Activated T-cell treated with anti-CD3 and anti-CD28 coated beads, Interleukin-2, amount 50 U/mL, for 48 hours (primary cell): ENCODE measurements at regions not wholly inside any gene's neighbourhood (a gene's known extent, or its start where the extent isn't known, plus 50 kb on each side); places are given as distances from the start of the nearest gene placed in this dataset.

Source experiments
- DNase-seq, 2 experiments: peaks; one replicate each; pipeline ENCODE4 v3.0.0-alpha.2; 2020

GRCh38 chr5:164651546-164652275, 1146.3 kb downstream of the MAT2B start:
- DNase-seq = no peak

- no peak for DNase-seq
Measured at GRCh38 chr5:164652276-164652660, 1146.8 kb downstream of the MAT2B start.

- no peak for DNase-seq
Measured at GRCh38 chr5:164663198-164663989, 1158.0 kb downstream of the MAT2B start.

GRCh38 chr5:164671640-164672039, 1166.2 kb downstream of the MAT2B start:
- DNase-seq = no peak

GRCh38 chr5:164672205-164672604, 1166.8 kb downstream of the MAT2B start:
- DNase-seq = no peak

GRCh38 chr5:164672931-164673694, 1167.7 kb downstream of the MAT2B start:
- DNase-seq = no peak

GRCh38 chr5:164679461-164679860, 1174.0 kb downstream of the MAT2B start:
- DNase-seq = no peak

GRCh38 chr5:164680216-164680615, 1174.8 kb downstream of the MAT2B start:
- DNase-seq = no peak

GRCh38 chr5:164680812-164681520, 1175.5 kb downstream of the MAT2B start:
- no peak for DNase-seq

GRCh38 chr5:164687391-164687790, 1182.0 kb downstream of the MAT2B start:
- no peak for DNase-seq

GRCh38 chr5:164688437-164688836, 1183.0 kb downstream of the MAT2B start:
- DNase-seq = no peak

GRCh38 chr5:164708831-164709230, 1203.4 kb downstream of the MAT2B start:
- no peak for DNase-seq

GRCh38 chr5:164713682-164714081, 1208.3 kb downstream of the MAT2B start:
- DNase-seq = no peak

- DNase-seq = no peak
Measured at GRCh38 chr5:164721116-164721515, 1215.7 kb downstream of the MAT2B start.

- no peak for DNase-seq
Measured at GRCh38 chr5:164721656-164722055, 1216.2 kb downstream of the MAT2B start.

- DNase-seq = no peak
Measured at GRCh38 chr5:164722702-164723101, 1217.3 kb downstream of the MAT2B start.

GRCh38 chr5:164727012-164727411, 1221.6 kb downstream of the MAT2B start:
- DNase-seq = no peak

GRCh38 chr5:164728733-164729132, 1223.3 kb downstream of the MAT2B start:
- no peak for DNase-seq

- DNase-seq = no peak
Measured at GRCh38 chr5:164735334-164735733, 1229.9 kb downstream of the MAT2B start.

- no peak for DNase-seq
Measured at GRCh38 chr5:164741376-164741775, 1236.0 kb downstream of the MAT2B start.

- DNase-seq = no peak
Measured at GRCh38 chr5:164742025-164742424, 1236.6 kb downstream of the MAT2B start.

- no peak for DNase-seq
Measured at GRCh38 chr5:164746723-164747122, 1241.3 kb downstream of the MAT2B start.

GRCh38 chr5:164747371-164747770, 1242.0 kb downstream of the MAT2B start:
- DNase-seq = no peak
